MCF 10A (cell line): ENCODE measurements at regions not wholly inside any gene's neighbourhood (a gene's known extent, or its start where the extent isn't known, plus 50 kb on each side); places are given as distances from the start of the nearest gene placed in this dataset.

Source experiments
- BruUV-seq: library from RNA; stranded (reverse); fragments of 400-500 nt; replicated peaks from 2 replicates; lab custom pipeline; 2021; lab: Mats Ljungman, UMichigan
- CTCF ChIA-PET: fragments of 300-600 bp; sonication (Branson Sonifier 250); formaldehyde crosslinking; extraction: SDS; loops from one replicate; lab custom pipeline; 2021; ENCODE audit warnings: antibody characterized with exemption, inconsistent platforms; lab: Yijun Ruan, JAX
- POLR2A ChIA-PET: fragments of 300-600, 350-650 bp; sonication (Branson Sonifier 250); formaldehyde crosslinking; extraction: SDS; loops from one replicate; lab custom pipeline; 2020; ENCODE audit warnings: antibody characterized with exemption, inconsistent platforms; lab: Yijun Ruan, JAX
- DNase-seq: peaks from one replicate; pipeline ENCODE4 v3.0.0-alpha.2; 2018; ENCODE audit not compliant: unreplicated experiment
- H3K27ac Mint-ChIP-seq: one replicate; pipeline ENCODE4 v1.8.0; 2022; ENCODE audit warnings: mild to moderate bottlenecking, low read depth, mixed read lengths; ENCODE audit not compliant: unreplicated experiment
- H3K27me3 Mint-ChIP-seq: one replicate; pipeline ENCODE4 v1.8.0; 2022; ENCODE audit warnings: mixed read lengths; ENCODE audit not compliant: insufficient read depth, unreplicated experiment
- H3K36me3 Mint-ChIP-seq: one replicate; pipeline ENCODE4 v1.8.0; 2022; ENCODE audit warnings: mild to moderate bottlenecking, moderate library complexity, mixed read lengths; ENCODE audit not compliant: insufficient read depth, unreplicated experiment
- H3K4me1 Mint-ChIP-seq: one replicate; pipeline ENCODE4 v1.8.0; 2022; ENCODE audit warnings: mixed read lengths; ENCODE audit not compliant: insufficient read depth, unreplicated experiment
- H3K4me3 Mint-ChIP-seq: one replicate; pipeline ENCODE4 v1.8.0; 2022; ENCODE audit warnings: mild to moderate bottlenecking, moderate library complexity, mixed read lengths; ENCODE audit not compliant: unreplicated experiment
- H3K9me3 Mint-ChIP-seq: one replicate; pipeline ENCODE4 v1.8.0; 2022; ENCODE audit warnings: mixed read lengths; ENCODE audit not compliant: unreplicated experiment
- intact Hi-C: fragments of 100-400 bp; cut with micrococcal nuclease; formaldehyde crosslinking; loops from 2 replicates; pipeline ENCODE4 v1.14.1; 2022
- TF ChIP-seq, protein P1 (sequence below): fragments of 200-600 bp; IDR thresholded peaks from one replicate; pipeline ENCODE4 v1.8.0; 2022; ENCODE audit warnings: antibody characterized with exemption, mild to moderate bottlenecking; ENCODE audit not compliant: unreplicated experiment

- Mint-ChIP-seq H3K36me3 (no peaks in the 10 kb centered on the region), H3K27ac (no peak overlapping the region), H3K4me1 (no peaks in the 10 kb centered on the region), H3K9me3 (no peaks in the 10 kb centered on the region), H3K27me3 (peaks cover 89% of the 10 kb centered on the region), H3K4me3 (no peak overlapping the region)
- CTCF ChIA-PET = no interaction called here
- BruUV-seq = no TSS peak
- intact Hi-C loops = no loop called here
- TF ChIP-seq, protein P1, sequence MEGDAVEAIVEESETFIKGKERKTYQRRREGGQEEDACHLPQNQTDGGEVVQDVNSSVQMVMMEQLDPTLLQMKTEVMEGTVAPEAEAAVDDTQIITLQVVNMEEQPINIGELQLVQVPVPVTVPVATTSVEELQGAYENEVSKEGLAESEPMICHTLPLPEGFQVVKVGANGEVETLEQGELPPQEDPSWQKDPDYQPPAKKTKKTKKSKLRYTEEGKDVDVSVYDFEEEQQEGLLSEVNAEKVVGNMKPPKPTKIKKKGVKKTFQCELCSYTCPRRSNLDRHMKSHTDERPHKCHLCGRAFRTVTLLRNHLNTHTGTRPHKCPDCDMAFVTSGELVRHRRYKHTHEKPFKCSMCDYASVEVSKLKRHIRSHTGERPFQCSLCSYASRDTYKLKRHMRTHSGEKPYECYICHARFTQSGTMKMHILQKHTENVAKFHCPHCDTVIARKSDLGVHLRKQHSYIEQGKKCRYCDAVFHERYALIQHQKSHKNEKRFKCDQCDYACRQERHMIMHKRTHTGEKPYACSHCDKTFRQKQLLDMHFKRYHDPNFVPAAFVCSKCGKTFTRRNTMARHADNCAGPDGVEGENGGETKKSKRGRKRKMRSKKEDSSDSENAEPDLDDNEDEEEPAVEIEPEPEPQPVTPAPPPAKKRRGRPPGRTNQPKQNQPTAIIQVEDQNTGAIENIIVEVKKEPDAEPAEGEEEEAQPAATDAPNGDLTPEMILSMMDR = no peak
- DNase-seq = no peak
- POLR2A ChIA-PET = no interaction called here
Observed at GRCh38 chr3:164927728-164928127, 150.6 kb downstream of the SI start.

DNA sequence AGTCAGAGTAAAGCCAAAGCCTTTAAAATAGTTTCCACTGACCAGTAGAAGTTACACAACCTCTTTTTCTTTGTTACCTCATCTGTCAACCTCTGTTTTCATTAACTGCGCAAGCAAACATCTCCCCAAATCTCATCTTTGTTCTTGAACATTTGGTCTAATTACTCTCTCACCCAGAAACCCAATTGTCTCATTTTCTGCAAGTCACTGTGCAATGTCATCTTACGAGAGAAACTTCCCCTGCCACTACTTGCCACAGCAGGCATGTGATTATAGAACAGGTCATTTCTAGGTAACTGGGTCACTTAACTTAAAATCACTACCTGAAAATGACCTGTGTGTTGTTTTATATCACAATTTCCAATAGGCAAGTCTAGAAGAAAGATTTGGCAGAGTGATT is 159.4 kb downstream of the SI start:
- intact Hi-C loops = no loop called here
- TF ChIP-seq, protein P1 = no peak
- no peak overlapping the region for H3K27ac Mint-ChIP-seq

DNA sequence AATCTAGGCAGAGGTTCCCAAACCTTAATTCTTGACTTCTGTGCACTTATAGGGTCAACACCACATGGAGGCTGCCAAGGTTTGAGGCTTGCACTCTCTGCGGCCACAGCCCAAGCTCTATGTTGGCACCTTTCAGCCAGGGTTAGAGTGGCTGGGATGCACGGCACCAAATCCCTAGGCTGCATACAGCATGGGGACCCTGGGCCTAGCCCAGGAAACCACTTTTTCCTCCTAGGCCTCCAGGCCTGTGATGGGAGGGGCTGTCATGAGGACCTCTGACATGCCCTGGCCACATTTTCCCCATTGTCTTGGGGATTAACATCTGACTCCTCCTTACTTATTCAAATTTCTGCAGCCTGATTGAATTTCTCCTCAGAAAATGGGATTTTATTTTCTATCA is 165.4 kb downstream of the SI start:
- CTCF ChIA-PET = no interaction called here
- TF ChIP-seq, protein P1 = no peak
- POLR2A ChIA-PET = no interaction called here
- H3K36me3 Mint-ChIP-seq = no peaks in the 10 kb centered on the region
- no peaks in the 10 kb centered on the region for H3K4me1 Mint-ChIP-seq
- no peak for DNase-seq
- H3K27ac Mint-ChIP-seq = no peak overlapping the region
- H3K4me3 Mint-ChIP-seq = no peak overlapping the region
- no peaks in the 10 kb centered on the region for H3K9me3 Mint-ChIP-seq
- H3K27me3 Mint-ChIP-seq = peaks cover 47% of the 10 kb centered on the region
- BruUV-seq = no TSS peak
- intact Hi-C loops = no loop called here

More for the DNA sequence above, 159.4 kb downstream of the SI start:
- Mint-ChIP-seq H3K4me1 (no peaks in the 10 kb centered on the region), H3K36me3 (no peaks in the 10 kb centered on the region), H3K4me3 (no peak overlapping the region), H3K9me3 (no peaks in the 10 kb centered on the region), H3K27me3 (peaks cover 61% of the 10 kb centered on the region)
- BruUV-seq = no TSS peak
- DNase-seq = no peak
- ChIA-PET CTCF (no interaction called here), POLR2A (no interaction called here)

DNA sequence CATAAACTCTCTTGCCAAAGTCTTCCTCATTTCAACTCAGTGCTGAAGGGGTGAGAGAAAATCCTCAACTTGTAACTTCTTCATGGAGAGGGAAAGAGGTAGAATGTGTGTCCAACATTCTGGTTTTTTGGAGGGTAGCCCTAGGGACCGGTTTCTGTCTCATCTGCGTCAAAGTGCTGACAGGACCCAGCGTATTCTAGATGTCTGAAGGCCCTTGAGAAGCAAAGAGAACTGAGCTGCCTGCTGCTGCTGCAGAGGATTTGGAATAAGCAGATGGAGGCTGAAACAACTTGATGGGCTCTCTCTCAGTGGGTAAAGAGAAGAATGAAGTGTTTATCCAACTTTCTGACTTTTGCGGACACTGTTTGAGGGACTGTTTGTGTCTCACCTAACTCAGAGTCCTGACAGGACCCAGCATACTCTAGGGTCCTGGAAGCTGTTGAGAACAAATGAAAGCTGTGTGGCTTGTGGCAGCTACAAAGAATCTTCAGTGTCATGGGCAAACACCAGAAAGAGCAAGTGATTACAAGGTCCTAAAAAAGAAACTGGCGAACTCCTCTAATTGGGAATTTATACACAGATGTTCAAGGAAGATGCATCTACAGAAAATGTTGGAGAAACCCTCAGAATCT is 174.4 kb downstream of the SI start:
- TF ChIP-seq, protein P1 = no peak
- Mint-ChIP-seq H3K4me3 (no peak overlapping the region), H3K27ac (no peak overlapping the region), H3K4me1 (no peaks in the 10 kb centered on the region), H3K36me3 (no peaks in the 10 kb centered on the region), H3K27me3 (peaks cover 59% of the 10 kb centered on the region), H3K9me3 (no peaks in the 10 kb centered on the region)
- no TSS peak for BruUV-seq
- no peak for DNase-seq
- intact Hi-C loops = no loop called here
- ChIA-PET CTCF (no interaction called here), POLR2A (no interaction called here)
